ENCODE measurements at regions not wholly inside any gene's neighbourhood (a gene's known extent, or its start where the extent isn't known, plus 50 kb on each side); places are given as distances from the start of the nearest gene placed in this dataset.

- no peak for DNase-seq (ENCODE audit: low read depth, low spot score)
Observed at GRCh38 chr22:47629273-47629711, 866.8 kb downstream of the TBC1D22A start.

GRCh38 chr22:47628477-47629272 lies 866.2 kb downstream of the TBC1D22A start:
- DNase-seq (ENCODE audit: low read depth, low spot score), result no peak

GRCh38 chr22:47627556-47628253 lies 865.3 kb downstream of the TBC1D22A start:
- no peak for DNase-seq (ENCODE audit: low read depth, low spot score)

GRCh38 chr22:47626428-47627390 lies 864.3 kb downstream of the TBC1D22A start:
- no peak for DNase-seq (ENCODE audit: low read depth, low spot score)

GRCh38 chr22:47625531-47626427 lies 863.3 kb downstream of the TBC1D22A start:
- no peak for DNase-seq (ENCODE audit: low read depth, low spot score)

GRCh38 chr22:47625013-47625385 lies 862.5 kb downstream of the TBC1D22A start:
- DNase-seq (ENCODE audit: low read depth, low spot score), result no peak

- no peak for DNase-seq (ENCODE audit: low read depth, low spot score)
Observed at GRCh38 chr22:47624252-47625012, 862.0 kb downstream of the TBC1D22A start.

GRCh38 chr22:47623763-47624148 lies 861.3 kb downstream of the TBC1D22A start:
- DNase-seq (ENCODE audit: low read depth, low spot score), result no peak

- DNase-seq (ENCODE audit: low read depth, low spot score), result no peak
Observed at GRCh38 chr22:47623066-47623762, 860.8 kb downstream of the TBC1D22A start.

GRCh38 chr22:47622541-47622940 lies 860.1 kb downstream of the TBC1D22A start:
- DNase-seq (ENCODE audit: low read depth, low spot score), result no peak

GRCh38 chr22:47621253-47621652 lies 858.8 kb downstream of the TBC1D22A start:
- DNase-seq (ENCODE audit: low read depth, low spot score), result no peak

- no peak for DNase-seq (ENCODE audit: low read depth, low spot score)
Observed at GRCh38 chr22:47620391-47620790, 857.9 kb downstream of the TBC1D22A start.

GRCh38 chr22:47619631-47620030 lies 857.2 kb downstream of the TBC1D22A start:
- no peak for DNase-seq (ENCODE audit: low read depth, low spot score)

GRCh38 chr22:47618180-47619010 lies 855.9 kb downstream of the TBC1D22A start:
- DNase-seq (ENCODE audit: low read depth, low spot score), result no peak

GRCh38 chr22:47617186-47617585 lies 854.7 kb downstream of the TBC1D22A start:
- DNase-seq (ENCODE audit: low read depth, low spot score), result no peak

- DNase-seq (ENCODE audit: low read depth, low spot score), result no peak
Observed at GRCh38 chr22:47616396-47617020, 854.1 kb downstream of the TBC1D22A start.

GRCh38 chr22:47615051-47615450 lies 852.6 kb downstream of the TBC1D22A start:
- DNase-seq (ENCODE audit: low read depth, low spot score), result no peak
